ENCODE measurements at regions not wholly inside any gene's neighbourhood (a gene's known extent, or its start where the extent isn't known, plus 50 kb on each side); places are given as distances from the start of the nearest gene placed in this dataset.

- no peak for TF ChIP-seq POLR2AphosphoS5 (IDR thresholded peaks at IDR 0.05)
- no peak for TF ChIP-seq POLR2A (IDR thresholded peaks at IDR 0.05)
- no peak for TF ChIP-seq CTCF (IDR thresholded peaks at IDR 0.05)
- TF ChIP-seq EP300 (IDR thresholded peaks at IDR 0.05): no peak
These were observed 82.1 kb upstream of the DTNBP1 start for GRCh38 chr6:15744818-15745402.

Data from stomach (tissue), 4 donors.